HG03565 (cell line): ENCODE measurements at regions not wholly inside any gene's neighbourhood (a gene's known extent, or its start where the extent isn't known, plus 50 kb on each side); places are given as distances from the start of the nearest gene placed in this dataset.
"Not testable (repeated sequence)": the region's sequence is repeated elsewhere in the genome, so short reads cannot be mapped to it uniquely, and the experiment has no call there.

Experiments used
- ATAC-seq: cut with Tn5 transposase; IDR thresholded peaks from one replicate; pipeline ENCODE4 v1.9.1; 2021; ENCODE audit warnings: mild to moderate bottlenecking, moderate library complexity; ENCODE audit not compliant: unreplicated experiment

GRCh38 chr6:156691018-156691417 is 86.2 kb upstream of the ARID1B start:
- peak; percentile 75 for ATAC-seq

- ATAC-seq: no peak
Observed at GRCh38 chr6:156689656-156690055, 87.5 kb upstream of the ARID1B start.

GRCh38 chr6:156688620-156688971 is 88.6 kb upstream of the ARID1B start:
- no peak for ATAC-seq

- no peak for ATAC-seq
Observed at GRCh38 chr6:156687789-156688619, 89.2 kb upstream of the ARID1B start.

GRCh38 chr6:156686995-156687788 is 90.0 kb upstream of the ARID1B start:
- ATAC-seq: peak; percentile 32

- ATAC-seq: no peak
Observed at GRCh38 chr6:156686301-156686994, 90.7 kb upstream of the ARID1B start.

GRCh38 chr6:156685823-156686222 is 91.4 kb upstream of the ARID1B start:
- ATAC-seq: no peak

GRCh38 chr6:156683821-156684220 is 93.4 kb upstream of the ARID1B start:
- ATAC-seq: no peak

GRCh38 chr6:156676721-156677120 is 100.5 kb upstream of the ARID1B start:
- no peak for ATAC-seq

- no peak for ATAC-seq
Observed at GRCh38 chr6:156674197-156674596, 103.0 kb upstream of the ARID1B start.

- not testable (repeated sequence) for ATAC-seq
Observed at GRCh38 chr6:156670097-156670496, 107.1 kb upstream of the ARID1B start.

GRCh38 chr6:156662025-156662445 is 115.1 kb upstream of the ARID1B start:
- ATAC-seq: no peak

GRCh38 chr6:156660389-156660788 is 116.8 kb upstream of the ARID1B start:
- ATAC-seq: no peak

GRCh38 chr6:156659822-156660198 is 117.4 kb upstream of the ARID1B start:
- ATAC-seq: no peak

GRCh38 chr6:156658966-156659821 is 118.0 kb upstream of the ARID1B start:
- no peak for ATAC-seq

- no peak for ATAC-seq
Observed at GRCh38 chr6:156658186-156658965, 118.8 kb upstream of the ARID1B start.

GRCh38 chr6:156657296-156657695 is 119.9 kb upstream of the ARID1B start:
- ATAC-seq: no peak

- no peak for ATAC-seq
Observed at GRCh38 chr6:156654919-156655918, 122.0 kb upstream of the ARID1B start.
